ENCODE measurements at regions not wholly inside any gene's neighbourhood (a gene's known extent, or its start where the extent isn't known, plus 50 kb on each side); places are given as distances from the start of the nearest gene placed in this dataset.

DNA sequence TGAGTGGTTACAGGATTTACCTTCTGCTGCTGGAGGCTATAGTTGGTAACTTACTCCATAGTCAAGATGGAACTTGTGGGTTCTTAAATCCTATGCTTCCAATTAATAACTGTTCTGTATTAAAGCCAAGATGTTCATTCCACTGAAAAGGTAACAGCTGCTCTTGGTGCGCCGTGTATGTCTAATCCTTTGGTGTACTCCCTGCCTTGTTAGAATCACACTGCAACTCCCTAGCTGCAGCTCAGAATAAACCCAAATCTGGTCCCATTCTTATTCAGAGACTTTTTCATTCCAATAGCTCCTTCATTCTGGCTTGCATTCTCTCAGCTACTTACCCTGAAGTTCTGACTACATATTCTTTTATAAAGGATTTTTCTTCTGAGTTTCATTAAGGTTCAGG, 1355.5 kb downstream of the MAT2B start:
- TF ChIP-seq EZH2 (IDR thresholded peaks at IDR 0.05; ENCODE audit: insufficient read depth, poor library complexity, severe bottlenecking) (no peak), EZH2phosphoT487 (IDR thresholded peaks at IDR 0.05; ENCODE audit: insufficient read depth, low read depth) (no peak)
